AG09319 (cell line): ENCODE measurements at regions not wholly inside any gene's neighbourhood (a gene's known extent, or its start where the extent isn't known, plus 50 kb on each side); places are given as distances from the start of the nearest gene placed in this dataset.

Source experiments
- DNase-seq: peaks from one replicate; pipeline ENCODE4 v3.0.0-alpha.2; 2010; ENCODE audit warnings: low read depth; ENCODE audit errors: extremely low read depth
- CTCF ChIP-seq: IDR thresholded peaks from 2 replicates; pipeline ENCODE4 v1.5.1; 2011; ENCODE audit warnings: low read depth, mild to moderate bottlenecking, inconsistent platforms, low read length, moderate library complexity

GRCh38 chr16:65476448-65476955 lies 354.6 kb upstream of the CDH11 start:
- TF ChIP-seq CTCF = no peak
- no peak for DNase-seq

GRCh38 chr16:65473699-65474098 lies 351.8 kb upstream of the CDH11 start:
- no peak for TF ChIP-seq CTCF

GRCh38 chr16:65469116-65469515 lies 347.3 kb upstream of the CDH11 start:
- no peak for DNase-seq
- no peak for TF ChIP-seq CTCF

More at GRCh38 chr16:65473699-65474098, 351.8 kb upstream of the CDH11 start:
- no peak for DNase-seq

- TF ChIP-seq CTCF = no peak
- DNase-seq = no peak
Measured at GRCh38 chr16:65468133-65468532, 346.3 kb upstream of the CDH11 start.

- no peak for DNase-seq
- no peak for TF ChIP-seq CTCF
Measured at GRCh38 chr16:65463652-65464260, 341.9 kb upstream of the CDH11 start.

GRCh38 chr16:65457084-65457483 lies 335.2 kb upstream of the CDH11 start:
- TF ChIP-seq CTCF = no peak
- DNase-seq = no peak

- no peak for TF ChIP-seq CTCF
- no peak for DNase-seq
Measured at GRCh38 chr16:65455761-65456160, 333.9 kb upstream of the CDH11 start.
